ENCODE measurements at regions not wholly inside any gene's neighbourhood (a gene's known extent, or its start where the extent isn't known, plus 50 kb on each side); places are given as distances from the start of the nearest gene placed in this dataset.

DNA sequence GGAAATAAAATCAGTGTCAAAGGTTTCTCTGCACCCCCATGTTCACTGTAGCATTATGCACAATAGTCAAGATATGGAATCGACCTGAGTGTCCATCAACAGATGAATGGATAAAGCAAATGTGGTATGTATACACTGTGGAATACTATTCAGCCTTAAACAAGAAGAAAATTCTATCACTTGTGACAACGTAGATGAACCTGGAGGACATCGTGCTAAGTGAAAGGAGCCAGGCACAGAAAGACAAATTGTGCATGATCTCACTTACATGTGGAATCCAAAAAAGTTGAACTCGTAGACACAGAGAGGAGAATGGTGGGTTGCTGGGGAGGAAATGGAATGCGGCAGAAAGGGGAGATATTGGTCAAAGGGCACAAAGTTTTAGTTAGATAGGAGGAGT, 136.3 kb upstream of the ESR1 start:
- H3K4me3 ChIP-seq (ENCODE audit: low read depth, low read length), result no peak overlapping the region
- H3K9me3 ChIP-seq, result peaks cover 3% of the 10 kb centered on the region; the same call in 1 of the 2 replicates
- H3K4me1 Mint-ChIP-seq (ENCODE audit: low read depth, unreplicated experiment), result peaks cover 41% of the 10 kb centered on the region
- ChIA-PET POLR2A (no interaction called here), CTCF (no interaction called here)
- no peaks in the 10 kb centered on the region for H3K36me3 ChIP-seq (ENCODE audit: control insufficient read depth, insufficient read depth, low read length)
- H3K27me3 Mint-ChIP-seq (ENCODE audit: insufficient read depth, unreplicated experiment), result no peaks in the 10 kb centered on the region
- no peak overlapping the region for H3K27ac Mint-ChIP-seq (ENCODE audit: unreplicated experiment)
- peaks cover 31% of the 10 kb centered on the region for H3K4me1 ChIP-seq
- BruUV-seq (replicated peaks), result no TSS peak
- TF ChIP-seq, protein P1, sequence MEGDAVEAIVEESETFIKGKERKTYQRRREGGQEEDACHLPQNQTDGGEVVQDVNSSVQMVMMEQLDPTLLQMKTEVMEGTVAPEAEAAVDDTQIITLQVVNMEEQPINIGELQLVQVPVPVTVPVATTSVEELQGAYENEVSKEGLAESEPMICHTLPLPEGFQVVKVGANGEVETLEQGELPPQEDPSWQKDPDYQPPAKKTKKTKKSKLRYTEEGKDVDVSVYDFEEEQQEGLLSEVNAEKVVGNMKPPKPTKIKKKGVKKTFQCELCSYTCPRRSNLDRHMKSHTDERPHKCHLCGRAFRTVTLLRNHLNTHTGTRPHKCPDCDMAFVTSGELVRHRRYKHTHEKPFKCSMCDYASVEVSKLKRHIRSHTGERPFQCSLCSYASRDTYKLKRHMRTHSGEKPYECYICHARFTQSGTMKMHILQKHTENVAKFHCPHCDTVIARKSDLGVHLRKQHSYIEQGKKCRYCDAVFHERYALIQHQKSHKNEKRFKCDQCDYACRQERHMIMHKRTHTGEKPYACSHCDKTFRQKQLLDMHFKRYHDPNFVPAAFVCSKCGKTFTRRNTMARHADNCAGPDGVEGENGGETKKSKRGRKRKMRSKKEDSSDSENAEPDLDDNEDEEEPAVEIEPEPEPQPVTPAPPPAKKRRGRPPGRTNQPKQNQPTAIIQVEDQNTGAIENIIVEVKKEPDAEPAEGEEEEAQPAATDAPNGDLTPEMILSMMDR (IDR thresholded peaks at IDR 0.05; ENCODE audit: insufficient read depth in 1 of 2, low read depth in 1 of 2, low read length in 1 of 2, severe bottlenecking in 1 of 2, unreplicated experiment in 1 of 2), result no peak
- intact Hi-C loops (cut with micrococcal nuclease; ENCODE audit: unreplicated experiment), result no loop called here
- H3K27me3 ChIP-seq (replicated peaks; ENCODE audit: control insufficient read depth, insufficient read depth, low read length), result no peaks in the 10 kb centered on the region
- H3K9me3 Mint-ChIP-seq (ENCODE audit: unreplicated experiment), result peaks cover 47% of the 10 kb centered on the region
- no peak for DNase-seq
- no peak overlapping the region for H3K4me3 Mint-ChIP-seq (ENCODE audit: unreplicated experiment)
- peaks cover 12% of the 10 kb centered on the region for H3K36me3 Mint-ChIP-seq (ENCODE audit: insufficient read depth, unreplicated experiment)

DNA sequence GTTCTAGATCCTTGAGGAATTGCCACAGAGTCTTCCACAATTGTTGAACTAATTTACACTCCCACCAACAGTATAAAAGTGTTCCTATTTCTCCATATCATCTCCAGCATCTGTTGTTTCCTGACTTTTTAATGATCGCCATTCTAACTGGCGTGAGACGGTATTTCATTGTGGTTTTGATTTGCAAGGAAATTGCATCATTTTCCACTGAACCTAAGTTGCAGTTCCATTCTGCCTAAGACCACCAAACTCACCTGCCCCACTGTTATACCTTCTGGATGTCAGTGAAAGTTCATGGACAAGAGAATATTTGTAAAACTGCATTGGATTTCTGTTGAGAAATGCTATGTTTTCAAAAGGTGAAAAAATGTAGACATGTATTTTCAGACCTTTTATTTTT, 132.9 kb upstream of the ESR1 start:
- Histone ChIP-seq H3K27me3 (replicated peaks; ENCODE audit: control insufficient read depth, insufficient read depth, low read length) (no peaks in the 10 kb centered on the region), H3K9me3 (no peaks in the 10 kb centered on the region), H3K4me3 (ENCODE audit: low read depth, low read length) (no peak overlapping the region), H3K36me3 (ENCODE audit: control insufficient read depth, insufficient read depth, low read length) (no peaks in the 10 kb centered on the region), H3K4me1 (peaks cover 9% of the 10 kb centered on the region)
- Mint-ChIP-seq H3K27me3 (ENCODE audit: insufficient read depth, unreplicated experiment) (no peaks in the 10 kb centered on the region), H3K9me3 (ENCODE audit: unreplicated experiment) (peaks cover 18% of the 10 kb centered on the region), H3K27ac (ENCODE audit: unreplicated experiment) (no peak overlapping the region), H3K36me3 (ENCODE audit: insufficient read depth, unreplicated experiment) (peaks cover 6% of the 10 kb centered on the region), H3K4me1 (ENCODE audit: low read depth, unreplicated experiment) (peaks cover 19% of the 10 kb centered on the region), H3K4me3 (ENCODE audit: unreplicated experiment) (no peak overlapping the region)
- intact Hi-C loops (cut with micrococcal nuclease; ENCODE audit: unreplicated experiment), result loop anchor here (2.0 kb wide), 1 partner anchor 450 kb away; no protein-coding TSS in a partner anchor
- no TSS peak for BruUV-seq (replicated peaks)
- POLR2A ChIA-PET, result no interaction called here
- CTCF ChIA-PET, result no interaction called here
- DNase-seq, result no peak
- TF ChIP-seq, protein P1 (IDR thresholded peaks at IDR 0.05; ENCODE audit: insufficient read depth in 1 of 2, low read depth in 1 of 2, low read length in 1 of 2, severe bottlenecking in 1 of 2, unreplicated experiment in 1 of 2), result no peak

DNA sequence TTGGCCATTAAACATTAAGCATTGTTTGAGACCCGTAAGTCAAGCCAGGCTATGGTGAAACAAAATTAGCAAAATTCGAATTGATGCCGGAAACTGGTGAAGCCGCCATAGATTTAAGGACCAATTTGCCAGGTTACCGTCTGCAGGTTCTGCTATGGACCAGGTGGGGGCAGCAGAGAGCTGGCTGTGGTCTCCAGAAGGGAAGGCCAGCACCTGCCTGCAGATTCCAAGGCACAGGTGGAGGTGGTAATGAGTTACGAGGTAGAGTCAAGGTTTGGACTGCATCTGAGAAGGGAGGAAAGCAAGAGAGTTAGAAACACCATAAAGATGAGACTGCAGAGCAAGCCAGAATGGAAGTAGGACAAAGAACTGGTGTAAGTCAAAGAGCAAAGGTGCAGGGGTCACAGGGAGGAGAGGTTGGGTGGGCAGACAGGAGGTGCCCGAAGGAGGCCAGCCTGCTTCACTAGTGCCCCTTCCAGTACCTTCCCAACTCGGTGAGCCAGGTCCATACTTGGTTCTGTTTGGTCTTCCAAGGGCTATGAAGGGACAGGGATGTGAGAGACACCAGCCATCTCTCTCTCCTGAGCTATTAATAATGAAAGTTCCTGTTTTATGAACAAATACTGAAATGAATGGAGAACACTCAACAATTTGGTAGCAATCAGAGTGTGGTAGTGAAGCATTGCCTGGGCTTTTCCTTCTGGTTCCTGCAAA, 131.6 kb upstream of the ESR1 start:
- TF ChIP-seq, protein P1 (IDR thresholded peaks at IDR 0.05; ENCODE audit: insufficient read depth in 1 of 2, low read depth in 1 of 2, low read length in 1 of 2, severe bottlenecking in 1 of 2, unreplicated experiment in 1 of 2), result peak; percentile 85 to 91
- H3K9me3 ChIP-seq, result no peaks in the 10 kb centered on the region; the same call in 1 of the 2 replicates
- POLR2A ChIA-PET, result no interaction called here
- H3K4me1 Mint-ChIP-seq (ENCODE audit: low read depth, unreplicated experiment), result peaks cover 14% of the 10 kb centered on the region
- no peak overlapping the region for H3K4me3 ChIP-seq (ENCODE audit: low read depth, low read length)
- peaks cover 6% of the 10 kb centered on the region for H3K36me3 Mint-ChIP-seq (ENCODE audit: insufficient read depth, unreplicated experiment)
- H3K36me3 ChIP-seq (ENCODE audit: control insufficient read depth, insufficient read depth, low read length), result no peaks in the 10 kb centered on the region
- H3K27ac Mint-ChIP-seq (ENCODE audit: unreplicated experiment), result peak overlapping the region; percentile 5
- H3K9me3 Mint-ChIP-seq (ENCODE audit: unreplicated experiment), result peaks cover 7% of the 10 kb centered on the region
- H3K27me3 Mint-ChIP-seq (ENCODE audit: insufficient read depth, unreplicated experiment), result no peaks in the 10 kb centered on the region
- intact Hi-C loops (cut with micrococcal nuclease; ENCODE audit: unreplicated experiment), result loop anchor here (1.0 to 2.0 kb wide), 4 partner anchors 88 to 680 kb away; no protein-coding TSS in a partner anchor
- peak; percentile 56 to 69 for DNase-seq
- H3K4me3 Mint-ChIP-seq (ENCODE audit: unreplicated experiment), result no peak overlapping the region
- no peaks in the 10 kb centered on the region for H3K27me3 ChIP-seq (replicated peaks; ENCODE audit: control insufficient read depth, insufficient read depth, low read length)
- CTCF ChIA-PET, result interaction anchor here (1.4 kb wide), 1 partner anchor 449 kb away, joined by 3 read pairs; no protein-coding TSS in a partner anchor
- no peaks in the 10 kb centered on the region; the same call in 1 of the 2 replicates for H3K4me1 ChIP-seq
- BruUV-seq (replicated peaks), result no TSS peak
